Activated T-helper 17 cell treated with anti-CD3 and anti-CD28 coated beads, Interleukin-2, amount 50 U/mL, for 72 hours (primary cell): ENCODE measurements at regions not wholly inside any gene's neighbourhood (a gene's known extent, or its start where the extent isn't known, plus 50 kb on each side); places are given as distances from the start of the nearest gene placed in this dataset.
"Not testable (repeated sequence)": the region's sequence is repeated elsewhere in the genome, so short reads cannot be mapped to it uniquely, and the experiment has no call there.

Source experiments
- ATAC-seq: fragments of 150-1000 bp; cut with Tn5 transposase; replicated peaks from 2 replicates; pipeline ENCODE4 v1.10.0; 2021; ENCODE audit warnings: mild to moderate bottlenecking, moderate library complexity
- H3K27ac Mint-ChIP-seq: one replicate; pipeline ENCODE4 v1.8.0; 2022; ENCODE audit warnings: mixed read lengths
- H3K27me3 Mint-ChIP-seq: one replicate; pipeline ENCODE4 v1.8.0; 2022; ENCODE audit warnings: mixed read lengths
- H3K36me3 Mint-ChIP-seq: one replicate; pipeline ENCODE4 v1.8.0; 2022; ENCODE audit warnings: low read depth, mild to moderate bottlenecking, mixed read lengths
- H3K4me1 Mint-ChIP-seq: one replicate; pipeline ENCODE4 v1.8.0; 2022; ENCODE audit warnings: mixed read lengths
- H3K4me3 Mint-ChIP-seq: one replicate; pipeline ENCODE4 v1.8.0; 2022; ENCODE audit warnings: mild to moderate bottlenecking, mixed read lengths
- H3K9me3 Mint-ChIP-seq: one replicate; pipeline ENCODE4 v1.8.0; 2022; ENCODE audit warnings: mixed read lengths

GRCh38 chr5:109990723-109991359 lies 301.1 kb downstream of the MAN2A1 start:
- ATAC-seq: no peak
- no peak overlapping the region for H3K27ac Mint-ChIP-seq
- H3K27me3 Mint-ChIP-seq: peaks cover 6% of the 10 kb centered on the region
- no peaks in the 10 kb centered on the region for H3K36me3 Mint-ChIP-seq
- H3K9me3 Mint-ChIP-seq: peaks cover 3% of the 10 kb centered on the region
- no peak overlapping the region for H3K4me3 Mint-ChIP-seq
- no peaks in the 10 kb centered on the region for H3K4me1 Mint-ChIP-seq

- Mint-ChIP-seq H3K36me3 (no peaks in the 10 kb centered on the region), H3K27ac (no peak overlapping the region), H3K9me3 (peaks cover 3% of the 10 kb centered on the region), H3K4me1 (no peaks in the 10 kb centered on the region), H3K27me3 (peaks cover 6% of the 10 kb centered on the region), H3K4me3 (no peak overlapping the region)
- no peak for ATAC-seq
These were observed 302.7 kb downstream of the MAN2A1 start for GRCh38 chr5:109992264-109992915.

DNA sequence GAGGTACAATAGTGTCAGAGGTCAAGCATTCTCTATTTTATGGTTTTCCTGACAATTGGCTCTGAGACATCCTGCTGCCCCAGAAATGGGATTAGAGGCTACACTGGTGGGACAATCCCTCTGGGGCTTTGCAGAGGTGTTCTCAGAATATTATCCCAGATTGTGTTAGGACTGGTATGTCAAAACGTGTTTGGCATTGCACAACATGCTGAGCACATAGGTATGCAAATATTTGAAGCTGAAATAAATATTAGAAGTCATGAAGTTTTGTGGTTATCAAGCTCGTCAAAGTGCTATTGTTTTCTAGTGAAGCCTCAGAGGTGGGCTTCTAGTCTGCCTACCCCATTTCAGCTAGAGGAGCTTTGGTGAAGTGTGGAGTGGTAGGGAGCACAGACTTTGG lies 304.4 kb downstream of the MAN2A1 start:
- Mint-ChIP-seq H3K27ac (no peak overlapping the region), H3K9me3 (peaks cover 3% of the 10 kb centered on the region), H3K4me3 (no peak overlapping the region), H3K27me3 (peaks cover 6% of the 10 kb centered on the region), H3K36me3 (no peaks in the 10 kb centered on the region), H3K4me1 (no peaks in the 10 kb centered on the region)
- no peak for ATAC-seq

DNA sequence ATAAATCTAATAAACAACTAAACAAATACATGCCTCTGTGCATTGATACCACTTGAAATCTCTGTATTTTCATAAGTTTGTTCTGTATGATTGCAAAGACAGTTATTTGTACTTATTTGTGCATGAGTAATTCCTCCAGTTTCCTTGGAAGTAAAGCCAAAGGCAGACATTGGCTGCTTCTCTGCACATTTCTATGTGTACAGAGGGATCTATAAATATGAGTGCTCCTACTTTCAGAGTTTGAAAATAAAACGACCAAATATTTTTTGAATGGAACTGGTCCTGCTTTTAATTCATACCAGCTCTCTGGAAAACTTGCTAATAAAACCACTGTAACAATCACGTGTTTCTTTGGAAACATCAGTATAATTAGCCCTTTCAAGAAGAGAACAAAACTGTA lies 306.5 kb downstream of the MAN2A1 start:
- no peak for ATAC-seq

GRCh38 chr5:109997161-109997560 lies 307.4 kb downstream of the MAN2A1 start:
- ATAC-seq: no peak
- H3K4me1 Mint-ChIP-seq: no peaks in the 10 kb centered on the region
- H3K9me3 Mint-ChIP-seq: peaks cover 3% of the 10 kb centered on the region
- H3K27me3 Mint-ChIP-seq: peaks cover 5% of the 10 kb centered on the region
- no peak overlapping the region for H3K4me3 Mint-ChIP-seq
- H3K27ac Mint-ChIP-seq: no peak overlapping the region
- no peaks in the 10 kb centered on the region for H3K36me3 Mint-ChIP-seq

More for the DNA sequence above, 306.5 kb downstream of the MAN2A1 start:
- Mint-ChIP-seq H3K27ac (no peak overlapping the region), H3K36me3 (no peaks in the 10 kb centered on the region), H3K27me3 (peaks cover 6% of the 10 kb centered on the region), H3K4me1 (no peaks in the 10 kb centered on the region), H3K4me3 (no peak overlapping the region), H3K9me3 (peaks cover 3% of the 10 kb centered on the region)

DNA sequence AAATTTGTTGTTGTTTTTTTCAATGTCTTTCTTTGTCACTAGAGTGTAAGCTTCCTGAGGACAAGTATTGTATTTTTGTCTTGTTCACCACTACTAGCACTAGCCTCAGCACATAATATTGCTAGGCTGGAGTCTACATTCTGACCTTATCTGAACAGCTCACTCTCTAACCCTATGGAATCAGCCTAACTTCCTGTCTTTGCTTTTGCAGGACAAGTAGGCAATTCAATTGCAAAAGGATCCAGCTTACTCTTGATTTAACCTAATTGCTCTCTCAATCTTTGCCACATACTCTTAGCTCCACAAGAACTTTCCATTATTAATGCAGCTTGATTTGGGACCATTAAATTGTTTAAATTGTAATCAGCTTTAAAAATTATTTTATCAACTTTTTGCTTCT lies 308.5 kb downstream of the MAN2A1 start:
- no peaks in the 10 kb centered on the region for H3K36me3 Mint-ChIP-seq
- no peak overlapping the region for H3K4me3 Mint-ChIP-seq
- H3K27ac Mint-ChIP-seq: no peak overlapping the region
- peaks cover 3% of the 10 kb centered on the region for H3K9me3 Mint-ChIP-seq
- H3K4me1 Mint-ChIP-seq: no peaks in the 10 kb centered on the region
- ATAC-seq: no peak
- no peaks in the 10 kb centered on the region for H3K27me3 Mint-ChIP-seq

GRCh38 chr5:109998726-109999125 lies 309.0 kb downstream of the MAN2A1 start:
- Mint-ChIP-seq H3K36me3 (no peaks in the 10 kb centered on the region), H3K4me1 (no peaks in the 10 kb centered on the region), H3K27ac (no peak overlapping the region), H3K4me3 (no peak overlapping the region), H3K27me3 (no peaks in the 10 kb centered on the region), H3K9me3 (peaks cover 2% of the 10 kb centered on the region)
- ATAC-seq: no peak

GRCh38 chr5:110001648-110002047 lies 311.9 kb downstream of the MAN2A1 start:
- no peak overlapping the region for H3K27ac Mint-ChIP-seq
- no peaks in the 10 kb centered on the region for H3K9me3 Mint-ChIP-seq
- no peak for ATAC-seq
- no peaks in the 10 kb centered on the region for H3K4me1 Mint-ChIP-seq
- H3K4me3 Mint-ChIP-seq: no peak overlapping the region
- no peaks in the 10 kb centered on the region for H3K36me3 Mint-ChIP-seq
- no peaks in the 10 kb centered on the region for H3K27me3 Mint-ChIP-seq

DNA sequence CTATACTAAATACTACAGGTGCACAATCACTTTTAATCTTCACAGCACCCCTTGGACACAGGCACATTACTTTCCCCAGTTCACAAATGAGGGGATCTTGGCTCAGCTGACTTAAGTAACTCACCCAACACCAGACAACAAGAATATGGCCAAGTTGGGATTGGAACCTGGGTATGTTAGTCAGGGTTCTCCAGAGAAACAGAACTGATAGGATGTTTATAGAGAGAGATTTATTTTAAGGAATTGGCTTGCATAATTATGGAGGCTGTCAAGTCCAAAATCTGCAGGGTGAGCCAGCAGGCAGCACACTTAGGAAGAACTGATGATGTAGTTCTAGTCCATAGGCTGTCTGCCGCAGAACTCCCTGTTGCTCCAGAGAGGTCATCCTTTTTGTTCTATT lies 312.9 kb downstream of the MAN2A1 start:
- H3K27me3 Mint-ChIP-seq: no peaks in the 10 kb centered on the region
- H3K4me1 Mint-ChIP-seq: no peaks in the 10 kb centered on the region
- H3K36me3 Mint-ChIP-seq: no peaks in the 10 kb centered on the region
- H3K27ac Mint-ChIP-seq: no peak overlapping the region
- no peak for ATAC-seq
- H3K4me3 Mint-ChIP-seq: no peak overlapping the region
- no peaks in the 10 kb centered on the region for H3K9me3 Mint-ChIP-seq

DNA sequence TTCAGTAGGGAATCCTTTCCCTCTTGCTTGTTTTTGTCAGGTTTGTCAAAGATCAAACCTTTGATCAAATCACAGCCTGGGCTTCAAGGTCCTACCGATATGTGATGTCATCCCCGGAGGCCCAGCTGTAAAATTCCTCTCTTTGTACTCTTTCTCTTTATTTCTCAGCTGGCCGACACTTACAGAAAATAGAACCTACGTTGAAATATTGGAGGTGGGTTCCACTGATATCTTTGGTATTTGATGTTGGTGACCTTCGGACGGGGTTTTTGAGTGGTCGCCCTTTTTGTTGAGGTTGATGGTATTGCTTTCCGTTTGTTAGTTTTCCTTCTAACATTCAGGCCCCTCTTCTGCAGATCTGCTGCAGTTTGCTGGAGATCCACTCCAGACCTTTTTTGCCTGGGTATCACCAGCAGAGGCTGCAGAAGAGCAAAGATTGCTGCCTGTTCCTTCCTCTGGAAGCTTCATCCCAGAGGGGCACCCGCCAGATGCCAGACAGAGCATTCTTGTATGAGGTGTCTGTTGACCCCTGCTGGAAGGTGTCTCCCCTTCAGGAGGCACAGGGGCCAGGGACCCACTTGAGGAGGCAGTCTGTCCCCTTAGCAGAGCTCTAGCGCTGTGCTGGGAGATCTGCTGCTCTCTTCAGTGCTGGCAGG lies 316.3 kb downstream of the MAN2A1 start:
- not testable (repeated sequence) for H3K36me3 Mint-ChIP-seq, ATAC-seq, H3K27me3 Mint-ChIP-seq, H3K4me3 Mint-ChIP-seq, H3K9me3 Mint-ChIP-seq, H3K27ac Mint-ChIP-seq, H3K4me1 Mint-ChIP-seq

DNA sequence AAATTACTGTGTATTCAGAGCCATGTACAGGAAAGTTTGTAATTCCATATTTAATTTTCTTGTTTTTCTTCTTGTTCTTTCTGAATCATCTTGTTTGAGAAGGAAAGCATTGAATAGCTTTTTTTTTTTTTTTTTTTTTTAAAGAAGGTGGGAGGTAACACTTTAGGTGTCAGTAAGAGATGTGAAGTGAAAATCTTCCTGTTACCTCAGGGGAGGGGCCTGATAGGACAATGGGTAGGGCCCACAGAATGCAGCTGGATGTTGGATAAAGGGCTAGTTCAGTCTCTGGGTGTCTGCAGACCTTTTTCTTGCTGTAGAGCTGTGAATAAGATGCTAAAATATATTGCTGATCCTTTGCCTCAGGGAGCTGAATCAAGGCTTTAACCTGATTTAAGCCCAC lies 317.4 kb downstream of the MAN2A1 start:
- Mint-ChIP-seq H3K27me3 (no peaks in the 10 kb centered on the region), H3K27ac (no peak overlapping the region), H3K4me3 (no peak overlapping the region), H3K36me3 (no peaks in the 10 kb centered on the region), H3K9me3 (no peaks in the 10 kb centered on the region), H3K4me1 (no peaks in the 10 kb centered on the region)
- ATAC-seq: no peak

DNA sequence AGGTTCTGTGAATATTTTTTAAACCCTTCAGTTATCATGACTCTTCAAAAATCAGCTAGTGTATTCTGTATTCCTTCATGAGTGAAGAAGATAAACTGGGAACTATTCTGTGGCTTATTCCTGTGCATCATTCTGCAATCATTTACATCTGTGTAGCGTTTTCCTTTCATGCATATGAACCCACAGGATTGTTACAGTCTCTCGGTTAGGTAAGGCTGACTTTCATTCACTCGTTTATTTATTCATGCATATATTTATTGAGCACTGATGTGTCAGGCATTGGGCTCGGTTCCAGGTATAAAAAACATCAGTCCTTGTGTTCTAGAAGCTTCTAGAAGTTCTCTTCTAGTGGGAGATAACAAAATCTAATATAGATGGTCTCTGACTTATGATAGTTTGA lies 318.4 kb downstream of the MAN2A1 start:
- no peaks in the 10 kb centered on the region for H3K36me3 Mint-ChIP-seq
- no peaks in the 10 kb centered on the region for H3K9me3 Mint-ChIP-seq
- no peak overlapping the region for H3K4me3 Mint-ChIP-seq
- H3K4me1 Mint-ChIP-seq: no peaks in the 10 kb centered on the region
- no peak overlapping the region for H3K27ac Mint-ChIP-seq
- peaks cover 5% of the 10 kb centered on the region for H3K27me3 Mint-ChIP-seq
- no peak for ATAC-seq

GRCh38 chr5:110012145-110012544 lies 322.4 kb downstream of the MAN2A1 start:
- H3K4me1 Mint-ChIP-seq: no peaks in the 10 kb centered on the region
- no peak overlapping the region for H3K4me3 Mint-ChIP-seq
- no peak for ATAC-seq
- H3K27ac Mint-ChIP-seq: no peak overlapping the region
- no peaks in the 10 kb centered on the region for H3K36me3 Mint-ChIP-seq
- H3K27me3 Mint-ChIP-seq: peaks cover 13% of the 10 kb centered on the region
- H3K9me3 Mint-ChIP-seq: peaks cover 6% of the 10 kb centered on the region

GRCh38 chr5:110013017-110013416 lies 323.3 kb downstream of the MAN2A1 start:
- H3K27me3 Mint-ChIP-seq: peaks cover 13% of the 10 kb centered on the region
- H3K4me3 Mint-ChIP-seq: no peak overlapping the region
- ATAC-seq: no peak
- peaks cover 6% of the 10 kb centered on the region for H3K9me3 Mint-ChIP-seq
- no peak overlapping the region for H3K27ac Mint-ChIP-seq
- H3K36me3 Mint-ChIP-seq: no peaks in the 10 kb centered on the region
- no peaks in the 10 kb centered on the region for H3K4me1 Mint-ChIP-seq

- no peaks in the 10 kb centered on the region for H3K36me3 Mint-ChIP-seq
These were observed 328.1 kb downstream of the MAN2A1 start for GRCh38 chr5:110017854-110018253.

More at GRCh38 chr5:110017854-110018253, 328.1 kb downstream of the MAN2A1 start:
- no peak for ATAC-seq
- Mint-ChIP-seq H3K4me1 (no peaks in the 10 kb centered on the region), H3K27me3 (peaks cover 10% of the 10 kb centered on the region), H3K9me3 (peaks cover 6% of the 10 kb centered on the region), H3K4me3 (no peak overlapping the region), H3K27ac (no peak overlapping the region)
